ENCODE measurements at regions not wholly inside any gene's neighbourhood (a gene's known extent, or its start where the extent isn't known, plus 50 kb on each side); places are given as distances from the start of the nearest gene placed in this dataset.

DNA sequence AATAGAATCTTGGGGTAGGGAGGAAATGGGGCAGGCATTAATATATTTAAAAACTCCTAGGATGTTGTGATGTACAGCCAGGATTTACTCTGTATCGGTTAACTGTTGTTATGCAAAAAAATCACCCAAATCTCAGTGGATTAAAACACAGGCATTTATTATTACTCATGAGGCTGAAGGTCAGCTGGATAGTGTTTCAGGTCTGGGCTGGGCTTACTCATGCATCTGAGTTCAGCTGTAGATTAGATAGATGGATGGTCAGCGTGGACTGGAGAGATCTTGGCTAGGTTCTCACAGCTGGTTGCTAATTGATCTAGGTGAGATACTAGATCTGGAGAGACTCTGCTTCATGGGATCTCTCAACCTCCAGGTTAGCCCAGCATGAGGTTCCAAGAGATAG, 131.4 kb downstream of the BTBD3 start:
- H3K9me3 Mint-ChIP-seq, result peaks cover 21% of the 10 kb centered on the region
- H3K36me3 Mint-ChIP-seq, result no peaks in the 10 kb centered on the region
- no peak overlapping the region for H3K4me3 Mint-ChIP-seq
- no peaks in the 10 kb centered on the region for H3K4me1 Mint-ChIP-seq
- no peak overlapping the region for H3K27ac Mint-ChIP-seq
- ATAC-seq (no peak), DNase-seq (ENCODE audit: low spot score in 2 of 2) (no peak)

DNA sequence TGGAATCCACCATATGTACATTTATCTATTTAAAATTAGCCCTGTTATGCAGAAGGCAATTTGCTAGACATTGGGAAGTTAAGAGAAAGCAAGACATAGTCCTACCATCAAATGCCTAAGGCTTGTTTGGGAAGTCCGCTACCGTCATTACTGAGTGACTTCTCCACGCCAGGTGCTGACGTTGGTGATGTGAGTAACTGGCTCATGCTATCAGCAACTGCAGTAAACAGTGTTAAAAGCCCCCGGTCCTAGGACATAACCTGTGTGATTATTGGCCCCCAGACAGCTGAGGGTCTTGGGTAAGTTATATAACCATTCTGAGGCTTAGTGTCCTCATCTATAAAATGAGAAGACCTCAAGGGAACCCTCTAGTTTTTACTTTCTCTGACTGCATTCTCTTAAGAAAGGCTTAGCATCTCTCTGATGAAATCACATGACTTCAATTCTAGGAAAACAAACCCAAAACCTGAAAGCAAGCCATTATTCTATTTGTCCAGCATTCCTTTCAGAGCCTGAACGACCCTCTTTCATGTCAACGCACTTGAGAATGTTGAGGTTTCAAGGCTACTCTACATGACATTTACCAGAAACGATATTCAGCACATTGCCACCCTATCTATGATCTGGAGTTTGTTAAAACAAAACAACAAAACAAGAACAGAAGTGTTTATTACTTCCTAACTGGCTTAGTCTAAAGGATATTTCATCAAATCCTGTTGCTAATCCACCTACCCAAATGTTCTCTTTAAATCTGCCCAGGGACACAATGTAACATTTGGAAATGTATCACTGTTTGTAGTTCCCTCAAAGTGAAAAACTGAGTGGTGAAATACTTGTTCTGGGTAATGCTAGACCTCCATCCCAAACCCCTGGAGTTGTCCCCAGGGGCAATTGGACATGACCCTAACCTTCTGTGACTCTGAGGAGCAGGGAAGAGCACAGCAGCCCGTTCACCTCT, 133.8 kb downstream of the BTBD3 start:
- peaks cover 21% of the 10 kb centered on the region for H3K9me3 Mint-ChIP-seq
- ATAC-seq, result no peak
- no peaks in the 10 kb centered on the region for H3K4me1 Mint-ChIP-seq
- no peak overlapping the region for H3K4me3 Mint-ChIP-seq
- no peak overlapping the region for H3K27ac Mint-ChIP-seq
- DNase-seq (ENCODE audit: low spot score in 2 of 2), result no peak
- H3K36me3 Mint-ChIP-seq, result no peaks in the 10 kb centered on the region

DNA sequence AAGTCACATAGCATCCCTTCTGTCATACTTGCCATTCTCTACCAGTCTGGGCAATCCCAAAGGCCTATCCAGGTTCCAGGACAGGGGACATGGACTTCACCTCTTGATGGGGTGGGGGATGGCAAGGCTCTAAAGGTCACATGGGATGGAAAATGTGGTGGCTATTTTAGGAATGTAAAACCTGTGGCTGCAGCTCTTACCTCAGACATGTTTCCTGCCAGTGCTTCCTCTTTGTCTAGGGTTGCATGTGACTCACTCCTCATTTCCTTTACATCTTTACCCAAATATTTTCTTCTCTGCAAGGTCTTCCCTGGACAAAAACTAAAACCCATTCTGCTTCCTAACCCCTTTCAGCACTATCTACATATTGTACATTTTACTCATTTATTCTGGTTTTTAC, 135.7 kb downstream of the BTBD3 start:
- no peak overlapping the region for H3K4me3 Mint-ChIP-seq
- ATAC-seq (no peak), DNase-seq (ENCODE audit: low spot score in 2 of 2) (no peak)
- H3K9me3 Mint-ChIP-seq, result peaks cover 20% of the 10 kb centered on the region
- no peaks in the 10 kb centered on the region for H3K4me1 Mint-ChIP-seq
- no peaks in the 10 kb centered on the region for H3K36me3 Mint-ChIP-seq
- no peak overlapping the region for H3K27ac Mint-ChIP-seq

DNA sequence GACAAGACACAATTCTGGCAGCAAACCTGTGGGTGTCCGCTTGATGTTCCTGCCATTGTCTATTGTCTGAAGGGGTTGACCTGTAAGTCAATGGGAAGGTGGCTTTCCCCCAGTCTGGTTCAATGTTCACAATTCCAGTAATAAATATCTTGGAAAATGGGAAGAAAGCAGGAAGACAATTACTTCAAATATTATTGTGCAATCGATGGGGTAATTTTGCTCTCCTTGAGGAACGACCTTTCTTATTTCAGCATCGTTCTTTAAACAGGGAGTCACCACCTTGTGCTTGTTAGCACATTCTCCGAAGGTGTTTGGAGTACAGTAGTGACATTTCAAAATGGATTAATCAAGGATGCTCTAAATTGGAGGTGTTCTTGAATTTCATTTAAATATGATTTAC, 136.9 kb downstream of the BTBD3 start:
- Mint-ChIP-seq H3K4me3 (no peak overlapping the region), H3K36me3 (no peaks in the 10 kb centered on the region), H3K4me1 (no peaks in the 10 kb centered on the region), H3K9me3 (peaks cover 26% of the 10 kb centered on the region), H3K27ac (no peak overlapping the region)
- ATAC-seq (no peak), DNase-seq (ENCODE audit: low spot score in 2 of 2) (no peak)

DNA sequence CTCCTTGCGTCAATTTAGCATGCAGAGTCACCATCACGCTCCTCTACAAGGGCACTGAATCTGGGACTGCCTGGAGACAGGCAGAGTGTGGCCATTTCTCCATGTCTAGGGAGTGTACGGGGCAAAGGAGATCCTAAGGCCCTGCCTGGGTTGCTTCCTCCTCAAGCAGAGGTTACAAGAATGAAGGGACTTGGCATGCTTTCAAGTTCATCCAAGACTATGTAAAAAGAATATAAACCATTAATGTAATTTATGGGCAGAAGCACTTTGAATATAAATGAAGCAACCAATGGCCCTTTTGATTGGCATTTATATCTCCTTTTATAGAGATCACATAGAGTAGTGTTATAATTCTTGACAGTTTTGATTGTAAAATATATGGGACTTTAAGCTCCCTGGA, 137.5 kb downstream of the BTBD3 start:
- Mint-ChIP-seq H3K27ac (no peak overlapping the region), H3K4me1 (no peaks in the 10 kb centered on the region), H3K9me3 (peaks cover 30% of the 10 kb centered on the region), H3K4me3 (no peak overlapping the region), H3K36me3 (no peaks in the 10 kb centered on the region)
- DNase-seq (ENCODE audit: low spot score in 2 of 2) (no peak), ATAC-seq (no peak)

DNA sequence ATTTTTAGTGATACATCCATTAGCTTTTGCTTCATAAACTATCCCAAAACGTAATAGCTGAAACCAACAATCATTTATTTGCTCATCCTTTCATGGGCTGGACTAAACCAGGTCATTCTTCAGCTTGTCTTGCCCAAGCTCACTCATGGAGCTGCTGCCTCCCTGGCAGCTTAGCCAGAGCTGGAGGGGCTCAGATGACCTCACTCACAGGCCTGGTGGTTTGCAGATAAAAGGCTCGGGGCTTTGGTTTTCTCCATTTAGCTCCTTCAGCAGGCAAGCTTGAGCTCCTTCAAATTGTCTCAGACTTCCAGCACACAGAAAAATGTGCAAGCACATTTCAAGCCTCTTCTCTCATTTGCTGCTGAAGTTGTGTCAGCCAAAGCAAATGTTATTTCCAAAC, 139.1 kb downstream of the BTBD3 start:
- DNase-seq (ENCODE audit: low spot score in 2 of 2) (no peak), ATAC-seq (no peak)
- Mint-ChIP-seq H3K36me3 (no peaks in the 10 kb centered on the region), H3K4me3 (no peak overlapping the region), H3K27ac (no peak overlapping the region), H3K4me1 (no peaks in the 10 kb centered on the region), H3K9me3 (peaks cover 33% of the 10 kb centered on the region)

DNA sequence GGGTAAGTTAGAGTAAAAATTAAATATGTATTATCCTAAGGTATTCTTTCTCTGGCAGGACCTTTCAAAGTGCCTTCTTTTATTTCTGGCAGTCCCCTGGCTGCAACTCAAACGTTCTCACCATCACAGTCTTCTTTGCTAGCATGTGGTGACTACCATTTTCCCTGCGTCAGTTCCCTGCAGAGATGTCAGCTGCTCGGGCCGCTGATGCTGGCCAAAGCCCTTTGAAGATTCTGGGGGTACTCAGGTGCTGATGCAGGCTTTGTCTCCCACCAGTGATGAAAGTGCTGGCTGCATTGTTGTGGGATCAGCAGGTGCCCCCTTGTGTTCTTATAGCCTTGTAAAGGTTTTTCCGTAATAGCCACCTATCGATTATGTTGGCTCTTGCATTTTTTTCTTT, 140.1 kb downstream of the BTBD3 start:
- ATAC-seq, result no peak

DNA sequence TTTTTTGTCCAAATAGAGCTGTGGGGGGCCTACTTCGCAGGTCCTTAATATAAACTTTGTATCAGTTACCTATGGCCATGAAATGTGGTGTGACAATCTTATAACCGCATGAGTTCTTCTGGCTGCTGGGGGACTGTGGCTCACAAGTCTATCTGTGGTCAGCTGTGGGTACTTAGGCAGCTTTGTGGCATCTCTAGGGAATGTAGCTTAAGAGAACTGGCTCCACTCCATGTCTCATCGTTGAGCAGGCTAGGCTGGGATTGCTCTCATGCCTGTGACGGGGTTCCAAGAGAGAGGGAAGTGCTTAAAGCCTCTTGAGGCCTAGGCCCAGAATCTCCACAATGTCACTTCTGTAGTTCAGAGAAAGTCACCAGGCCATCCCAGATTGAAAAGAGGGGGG, 140.5 kb downstream of the BTBD3 start:
- peaks cover 32% of the 10 kb centered on the region for H3K9me3 Mint-ChIP-seq
- no peak for DNase-seq (ENCODE audit: low spot score in 2 of 2)
- H3K27ac Mint-ChIP-seq, result no peak overlapping the region
- ATAC-seq, result no peak
- no peaks in the 10 kb centered on the region for H3K4me1 Mint-ChIP-seq
- H3K4me3 Mint-ChIP-seq, result no peak overlapping the region
- H3K36me3 Mint-ChIP-seq, result no peaks in the 10 kb centered on the region

More for the DNA sequence above, 140.1 kb downstream of the BTBD3 start:
- Mint-ChIP-seq H3K27ac (no peak overlapping the region), H3K36me3 (no peaks in the 10 kb centered on the region), H3K9me3 (peaks cover 32% of the 10 kb centered on the region), H3K4me3 (no peak overlapping the region), H3K4me1 (no peaks in the 10 kb centered on the region)
- no peak for DNase-seq (ENCODE audit: low spot score in 2 of 2)

DNA sequence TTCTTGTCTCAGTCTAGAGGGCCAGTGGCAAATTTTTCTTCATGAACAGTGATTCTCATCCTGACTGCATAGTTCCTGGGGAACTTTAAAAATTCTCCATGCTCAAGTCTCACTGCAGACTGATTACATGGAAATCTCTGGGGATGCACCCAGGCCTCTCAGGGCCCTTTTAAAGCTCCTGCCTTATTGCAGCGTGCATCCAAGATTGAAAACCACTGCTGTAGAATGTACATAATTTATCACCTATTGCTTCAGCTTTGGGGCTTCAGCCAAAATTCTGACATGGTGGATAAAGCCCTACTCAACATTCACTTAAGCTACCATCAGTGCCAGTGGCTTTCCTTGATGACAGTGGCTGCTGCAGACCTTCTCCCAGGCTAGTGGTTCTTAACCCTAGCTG, 143.8 kb downstream of the BTBD3 start:
- H3K27ac Mint-ChIP-seq, result no peak overlapping the region
- DNase-seq (ENCODE audit: low spot score in 2 of 2) (no peak), ATAC-seq (no peak)
- peaks cover 26% of the 10 kb centered on the region for H3K9me3 Mint-ChIP-seq
- H3K4me3 Mint-ChIP-seq, result no peak overlapping the region
- no peaks in the 10 kb centered on the region for H3K4me1 Mint-ChIP-seq
- H3K36me3 Mint-ChIP-seq, result no peaks in the 10 kb centered on the region

DNA sequence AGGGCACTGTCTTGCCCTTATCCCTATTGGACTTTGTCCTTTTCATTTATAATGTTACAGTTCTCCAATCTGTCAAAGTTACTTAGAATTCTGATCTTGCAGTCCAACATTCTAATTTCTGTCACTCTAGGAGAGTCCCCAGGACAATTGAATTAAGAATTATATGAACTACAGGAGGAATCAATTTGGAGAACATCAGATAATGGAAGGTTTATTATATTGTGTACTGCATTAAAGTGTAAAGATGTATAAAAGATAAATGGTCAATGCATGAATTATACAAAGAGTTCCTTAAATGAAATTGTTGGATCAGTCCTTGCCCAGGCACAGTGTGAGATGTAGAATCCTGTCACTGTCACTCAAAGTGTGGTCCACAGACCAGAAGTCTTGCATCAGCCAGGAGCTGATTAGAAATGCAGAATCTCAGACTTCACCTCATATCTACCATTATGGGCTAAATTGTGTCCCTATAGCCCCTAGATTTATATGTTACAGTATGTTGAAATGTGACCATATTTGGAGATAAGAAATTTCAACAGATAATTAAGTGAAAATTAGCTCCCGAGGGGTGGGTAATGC, 145.5 kb downstream of the BTBD3 start:
- Mint-ChIP-seq H3K4me1 (no peaks in the 10 kb centered on the region), H3K27ac (no peak overlapping the region), H3K4me3 (no peak overlapping the region), H3K9me3 (peaks cover 22% of the 10 kb centered on the region), H3K36me3 (no peaks in the 10 kb centered on the region)
- no peak for ATAC-seq
- no peak for DNase-seq (ENCODE audit: low spot score in 2 of 2)

DNA sequence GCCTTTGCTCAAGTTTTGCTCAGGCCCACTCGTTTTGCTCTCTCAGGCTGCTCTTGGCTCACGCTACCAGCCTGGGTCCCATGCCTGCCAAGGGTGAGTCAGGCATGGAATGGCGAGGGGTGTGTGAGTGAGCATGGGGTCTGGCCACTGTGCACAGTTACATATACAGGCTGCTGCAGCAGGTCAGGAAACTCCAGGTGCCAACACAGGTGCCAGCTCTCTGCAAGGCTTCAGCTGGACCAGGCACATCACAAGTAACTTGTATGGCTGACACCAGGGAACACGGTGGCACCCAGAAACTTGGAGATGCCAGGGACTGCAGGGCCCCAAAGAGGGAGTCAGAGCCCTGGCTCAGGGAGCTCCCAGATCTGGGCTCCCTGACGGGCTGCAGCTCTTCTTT, 146.8 kb downstream of the BTBD3 start:
- DNase-seq (ENCODE audit: low spot score in 2 of 2) (no peak), ATAC-seq (no peak)
- Mint-ChIP-seq H3K4me3 (no peak overlapping the region), H3K9me3 (peaks cover 16% of the 10 kb centered on the region), H3K36me3 (no peaks in the 10 kb centered on the region), H3K27ac (no peak overlapping the region), H3K4me1 (no peaks in the 10 kb centered on the region)

DNA sequence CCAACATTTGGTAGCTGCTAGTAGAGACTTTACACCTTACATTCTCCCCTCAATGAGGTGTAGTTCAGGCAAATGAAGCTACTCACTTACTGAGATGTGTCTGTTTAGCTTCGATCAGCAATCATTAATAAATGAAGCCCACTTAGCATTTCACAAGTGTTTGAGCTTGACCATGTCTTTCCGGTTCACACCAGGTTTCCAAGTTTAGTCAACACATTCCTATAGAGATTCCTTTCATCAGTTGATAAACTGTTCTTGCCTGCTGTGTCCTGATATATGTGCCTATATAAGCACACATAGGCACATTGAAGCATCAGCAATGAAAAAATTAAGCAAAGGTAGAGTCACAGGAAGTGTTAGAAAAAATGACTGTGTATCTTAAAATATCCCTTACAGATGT, 150.0 kb downstream of the BTBD3 start:
- no peaks in the 10 kb centered on the region for H3K36me3 Mint-ChIP-seq
- DNase-seq (ENCODE audit: low spot score in 2 of 2) (no peak), ATAC-seq (no peak)
- H3K27ac Mint-ChIP-seq, result no peak overlapping the region
- peaks cover 7% of the 10 kb centered on the region for H3K9me3 Mint-ChIP-seq
- no peaks in the 10 kb centered on the region for H3K4me1 Mint-ChIP-seq
- H3K4me3 Mint-ChIP-seq, result no peak overlapping the region

DNA sequence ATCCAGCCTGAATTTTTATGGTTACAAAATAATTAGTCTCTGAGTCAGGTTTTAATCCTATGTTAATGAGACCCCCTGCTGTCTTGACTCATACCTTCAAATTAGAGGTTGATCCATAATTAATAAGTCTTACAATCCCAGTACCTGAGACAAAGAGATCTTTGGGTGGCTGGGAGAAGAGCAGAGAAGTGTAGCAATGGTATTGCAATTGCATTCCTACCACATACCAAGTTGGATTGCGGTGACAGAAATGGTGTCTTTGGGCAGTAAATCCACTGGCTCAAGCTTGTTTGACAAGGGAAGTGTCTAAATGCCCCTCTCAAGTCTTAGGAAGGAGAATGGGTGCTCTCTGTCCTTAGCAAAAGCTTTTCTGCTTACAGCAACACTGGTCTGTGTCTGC, 150.4 kb downstream of the BTBD3 start:
- Mint-ChIP-seq H3K9me3 (peaks cover 10% of the 10 kb centered on the region), H3K4me3 (no peak overlapping the region), H3K4me1 (no peaks in the 10 kb centered on the region), H3K27ac (no peak overlapping the region), H3K36me3 (no peaks in the 10 kb centered on the region)
- ATAC-seq (no peak), DNase-seq (ENCODE audit: low spot score in 2 of 2) (no peak)

DNA sequence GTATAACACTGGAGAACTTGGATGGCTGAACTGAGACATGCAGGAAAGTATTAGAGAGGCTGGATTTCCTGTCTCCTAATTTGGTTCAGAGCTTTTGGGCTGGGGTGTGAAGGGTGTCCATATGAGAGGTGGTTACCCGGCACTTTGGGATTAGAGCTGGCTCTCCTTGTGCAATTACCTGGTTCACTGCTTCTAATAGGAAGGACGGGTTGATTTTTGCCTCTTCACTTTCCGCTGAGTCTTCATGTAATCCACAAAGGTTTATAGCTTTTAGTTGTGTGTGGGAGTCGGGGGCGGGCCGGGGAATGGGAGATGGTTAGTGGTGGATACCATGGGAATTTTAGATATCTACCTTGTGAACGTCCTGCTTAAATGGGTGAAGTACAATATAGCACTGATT, 151.5 kb downstream of the BTBD3 start:
- Mint-ChIP-seq H3K4me1 (no peaks in the 10 kb centered on the region), H3K4me3 (no peak overlapping the region), H3K27ac (no peak overlapping the region), H3K9me3 (peaks cover 13% of the 10 kb centered on the region), H3K36me3 (no peaks in the 10 kb centered on the region)
- DNase-seq (ENCODE audit: low spot score in 2 of 2), result no peak
- ATAC-seq, result no peak

DNA sequence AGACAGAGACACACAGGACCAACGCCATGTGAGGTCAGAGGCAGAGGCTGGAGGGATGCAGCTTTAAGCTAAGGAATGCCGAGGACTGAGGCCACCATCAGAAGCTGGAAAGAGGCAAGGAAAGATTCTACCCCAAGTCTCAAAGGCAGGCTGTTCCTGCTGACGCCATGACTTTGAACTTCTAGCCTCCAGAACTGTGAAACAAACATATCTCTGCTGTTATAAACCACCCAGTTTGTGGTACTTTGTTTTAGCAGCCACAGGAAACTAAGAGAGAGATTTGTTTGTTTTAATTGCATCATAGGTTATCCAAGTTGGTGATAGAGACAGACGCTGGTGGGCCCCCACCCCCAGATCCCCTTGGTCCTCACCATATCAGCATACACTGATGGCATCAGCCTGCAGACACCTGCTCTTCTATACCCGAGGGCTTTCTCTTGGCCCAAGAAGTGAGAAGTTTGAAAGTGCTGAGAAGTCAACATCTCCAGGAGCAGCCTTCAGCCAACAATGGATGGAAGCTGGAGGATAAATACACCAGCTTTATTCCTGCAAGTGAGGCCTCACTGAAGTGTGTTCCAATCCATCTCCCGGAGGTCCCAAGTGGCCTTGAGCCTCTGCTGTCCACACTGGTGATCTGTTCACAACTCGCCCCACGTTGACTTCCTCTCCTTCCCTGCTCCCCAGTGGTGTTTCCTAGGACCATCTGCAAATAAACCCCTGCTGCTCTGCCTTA, 154.7 kb downstream of the BTBD3 start:
- Mint-ChIP-seq H3K4me1 (no peaks in the 10 kb centered on the region), H3K36me3 (no peaks in the 10 kb centered on the region), H3K9me3 (peaks cover 18% of the 10 kb centered on the region), H3K4me3 (no peak overlapping the region), H3K27ac (no peak overlapping the region)
- ATAC-seq, result no peak
- DNase-seq (ENCODE audit: low spot score in 2 of 2), result no peak

DNA sequence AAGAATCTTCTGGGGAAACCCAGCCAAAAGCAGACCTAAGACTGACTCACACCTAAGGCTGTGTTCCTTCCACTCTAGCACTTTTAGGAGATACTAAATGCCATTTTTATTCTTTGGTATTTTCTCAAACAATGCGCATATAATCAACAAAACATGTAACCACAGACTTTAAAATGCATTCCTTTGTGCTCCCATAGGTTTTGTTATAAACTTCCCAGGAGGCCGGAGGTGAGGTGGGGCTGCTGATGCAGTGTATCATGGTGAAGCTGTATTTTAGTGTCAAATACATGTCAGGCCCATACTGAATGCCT, 155.2 kb downstream of the BTBD3 start:
- DNase-seq (ENCODE audit: low spot score in 2 of 2), result no peak
- no peaks in the 10 kb centered on the region for H3K4me1 Mint-ChIP-seq
- H3K27ac Mint-ChIP-seq, result no peak overlapping the region
- no peak overlapping the region for H3K4me3 Mint-ChIP-seq
- ATAC-seq, result no peak
- H3K36me3 Mint-ChIP-seq, result no peaks in the 10 kb centered on the region
- peaks cover 18% of the 10 kb centered on the region for H3K9me3 Mint-ChIP-seq

All from stimulated activated effector memory CD8-positive, alpha-beta T cell treated with anti-CD3 and anti-CD28 coated beads, Interleukin-12 subunit alpha, Interleukin-12 subunit beta, amount 100 ng/mL, for 72 hours (primary cell).